Endothelial cell of hepatic sinusoid (primary cell): ENCODE measurements at regions not wholly inside any gene's neighbourhood (a gene's known extent, or its start where the extent isn't known, plus 50 kb on each side); places are given as distances from the start of the nearest gene placed in this dataset.
"Not testable (repeated sequence)": the region's sequence is repeated elsewhere in the genome, so short reads cannot be mapped to it uniquely, and the experiment has no call there.

Experiments
- in situ Hi-C: cut with HindIII; loops from 2 replicates; pipeline ENCODE4 v1.10.0; 2017; ENCODE audit warnings: low sequenced_read_pairs

GRCh38 chr2:147614979-147615470, 229.8 kb upstream of the ACVR2A start:
- in situ Hi-C loops, result loop anchor here (5.0 kb wide), 1 partner anchor 92 kb away; no protein-coding TSS in a partner anchor

GRCh38 chr2:147614471-147614870, 230.4 kb upstream of the ACVR2A start:
- in situ Hi-C loops, result no loop called here

- in situ Hi-C loops, result no loop called here
These were observed 234.3 kb upstream of the ACVR2A start for GRCh38 chr2:147610496-147611040.

GRCh38 chr2:147609301-147609700, 235.5 kb upstream of the ACVR2A start:
- in situ Hi-C loops, result no loop called here

GRCh38 chr2:147607379-147607778, 237.4 kb upstream of the ACVR2A start:
- in situ Hi-C loops, result no loop called here

GRCh38 chr2:147603876-147604275, 241.0 kb upstream of the ACVR2A start:
- in situ Hi-C loops, result no loop called here

- in situ Hi-C loops, result no loop called here
These were observed 241.4 kb upstream of the ACVR2A start for GRCh38 chr2:147603447-147603846.

- in situ Hi-C loops, result no loop called here
These were observed 244.2 kb upstream of the ACVR2A start for GRCh38 chr2:147600646-147601045.

- in situ Hi-C loops, result no loop called here
These were observed 244.6 kb upstream of the ACVR2A start for GRCh38 chr2:147600223-147600622.

GRCh38 chr2:147595200-147595599, 249.6 kb upstream of the ACVR2A start:
- in situ Hi-C loops, result no loop called here

GRCh38 chr2:147594038-147594437, 250.8 kb upstream of the ACVR2A start:
- in situ Hi-C loops, result no loop called here

GRCh38 chr2:147592784-147593183, 252.0 kb upstream of the ACVR2A start:
- in situ Hi-C loops, result not testable (repeated sequence)

GRCh38 chr2:147589127-147589526, 255.7 kb upstream of the ACVR2A start:
- in situ Hi-C loops, result no loop called here

GRCh38 chr2:147588191-147588590, 256.6 kb upstream of the ACVR2A start:
- in situ Hi-C loops, result no loop called here

- in situ Hi-C loops, result no loop called here
These were observed 266.3 kb upstream of the ACVR2A start for GRCh38 chr2:147578529-147578928.

GRCh38 chr2:147577998-147578380, 266.8 kb upstream of the ACVR2A start:
- in situ Hi-C loops, result no loop called here

- in situ Hi-C loops, result no loop called here
These were observed 267.4 kb upstream of the ACVR2A start for GRCh38 chr2:147577323-147577997.

GRCh38 chr2:147575106-147575505, 269.7 kb upstream of the ACVR2A start:
- in situ Hi-C loops, result no loop called here

- in situ Hi-C loops, result no loop called here
These were observed 272.2 kb upstream of the ACVR2A start for GRCh38 chr2:147572622-147573021.

GRCh38 chr2:147569426-147569825, 275.4 kb upstream of the ACVR2A start:
- in situ Hi-C loops, result no loop called here

GRCh38 chr2:147568109-147568508, 276.7 kb upstream of the ACVR2A start:
- in situ Hi-C loops, result no loop called here

GRCh38 chr2:147567136-147567535, 277.7 kb upstream of the ACVR2A start:
- in situ Hi-C loops, result no loop called here
